ENCODE measurements at regions not wholly inside any gene's neighbourhood (a gene's known extent, or its start where the extent isn't known, plus 50 kb on each side); places are given as distances from the start of the nearest gene placed in this dataset.

- TF ChIP-seq CTCF (IDR thresholded peaks at IDR 0.05): no peak
- no peak for TF ChIP-seq POLR2A (IDR thresholded peaks at IDR 0.05)
- intact Hi-C loops (cut with DNase I; ENCODE audit: low total_unique reads): loop anchor here (10.0 kb wide), 1 partner anchor 373 kb away; no protein-coding TSS in a partner anchor
- H3K27ac ChIP-seq: no peak overlapping the region
These were observed 162.8 kb downstream of the FASLG start for GRCh38 chr1:172821609-172822274.

GRCh38 chr1:172822886-172823285, 164.0 kb downstream of the FASLG start:
- intact Hi-C loops (cut with DNase I; ENCODE audit: low total_unique reads): loop anchor here (10.0 kb wide), 1 partner anchor 372 kb away; no protein-coding TSS in a partner anchor
- 75% methylated on average over 1 of the region's 1 CpG for WGBS, 2 donors
- no peak for DNase-seq

More at GRCh38 chr1:172821609-172822274, 162.8 kb downstream of the FASLG start:
- Histone ChIP-seq H3K4me1 (no peaks in the 10 kb centered on the region), H3K9me3 (no peaks in the 10 kb centered on the region), H3K27me3 (no peaks in the 10 kb centered on the region), H3K36me3 (ENCODE audit: low read depth, missing control alignments) (no peaks in the 10 kb centered on the region), H3K4me3 (no peak overlapping the region)
- WGBS, 2 donors: 100% methylated on average over 1 of the region's 1 CpG
- peak; percentile 25 for DNase-seq

GRCh38 chr1:172823534-172823933, 164.6 kb downstream of the FASLG start:
- TF ChIP-seq POLR2A (IDR thresholded peaks at IDR 0.05): no peak
- no peak for DNase-seq
- Histone ChIP-seq H3K27ac (no peak overlapping the region), H3K9me3 (no peaks in the 10 kb centered on the region), H3K4me3 (no peak overlapping the region), H3K4me1 (no peaks in the 10 kb centered on the region), H3K27me3 (no peaks in the 10 kb centered on the region), H3K36me3 (ENCODE audit: low read depth, missing control alignments) (no peaks in the 10 kb centered on the region)
- intact Hi-C loops (cut with DNase I; ENCODE audit: low total_unique reads): loop anchor here (10.0 kb wide), 1 partner anchor 371 kb away; no protein-coding TSS in a partner anchor

More at GRCh38 chr1:172822886-172823285, 164.0 kb downstream of the FASLG start:
- Histone ChIP-seq H3K36me3 (ENCODE audit: low read depth, missing control alignments) (no peaks in the 10 kb centered on the region), H3K27me3 (no peaks in the 10 kb centered on the region), H3K4me1 (no peaks in the 10 kb centered on the region), H3K4me3 (no peak overlapping the region), H3K9me3 (no peaks in the 10 kb centered on the region), H3K27ac (no peak overlapping the region)
- no peak for TF ChIP-seq POLR2A (IDR thresholded peaks at IDR 0.05)
- no peak for TF ChIP-seq CTCF (IDR thresholded peaks at IDR 0.05)

GRCh38 chr1:172824209-172824608, 165.3 kb downstream of the FASLG start:
- Histone ChIP-seq H3K4me1 (no peaks in the 10 kb centered on the region), H3K27ac (no peak overlapping the region), H3K9me3 (no peaks in the 10 kb centered on the region), H3K27me3 (no peaks in the 10 kb centered on the region), H3K36me3 (ENCODE audit: low read depth, missing control alignments) (no peaks in the 10 kb centered on the region), H3K4me3 (no peak overlapping the region)
- DNase-seq: no peak
- TF ChIP-seq POLR2A (IDR thresholded peaks at IDR 0.05) (no peak), CTCF (IDR thresholded peaks at IDR 0.05) (no peak)
- 53 to 61% methylated on average over 3 of the region's 3 CpGs for WGBS, 2 donors
- intact Hi-C loops (cut with DNase I; ENCODE audit: low total_unique reads): loop anchor here (10.0 kb wide), 1 partner anchor 371 kb away; no protein-coding TSS in a partner anchor

GRCh38 chr1:172826096-172826741, 167.3 kb downstream of the FASLG start:
- H3K9me3 ChIP-seq: no peaks in the 10 kb centered on the region
- peak; percentile 37 for DNase-seq
- 48 to 51% methylated on average over 10 of the region's 10 CpGs for WGBS, 2 donors
- TF ChIP-seq POLR2A (IDR thresholded peaks at IDR 0.05): no peak
- peak; percentile 37 to 62 (median 50) for TF ChIP-seq CTCF (IDR thresholded peaks at IDR 0.05)
- no peaks in the 10 kb centered on the region for H3K4me1 ChIP-seq
- intact Hi-C loops (cut with DNase I; ENCODE audit: low total_unique reads): loop anchor here (10.0 kb wide), 1 partner anchor 369 kb away; no protein-coding TSS in a partner anchor
- H3K27me3 ChIP-seq: no peaks in the 10 kb centered on the region
- H3K4me3 ChIP-seq: no peak overlapping the region
- H3K36me3 ChIP-seq (ENCODE audit: low read depth, missing control alignments): no peaks in the 10 kb centered on the region
- H3K27ac ChIP-seq: peak overlapping the region; percentile 9 to 41
